GM18517 (cell line): ENCODE measurements at regions not wholly inside any gene's neighbourhood (a gene's known extent, or its start where the extent isn't known, plus 50 kb on each side); places are given as distances from the start of the nearest gene placed in this dataset.

Experiments used
- ATAC-seq: cut with Tn5 transposase; IDR thresholded peaks from one replicate; pipeline ENCODE4 v1.9.1; 2021; ENCODE audit warnings: mild to moderate bottlenecking, moderate library complexity; ENCODE audit not compliant: unreplicated experiment

DNA sequence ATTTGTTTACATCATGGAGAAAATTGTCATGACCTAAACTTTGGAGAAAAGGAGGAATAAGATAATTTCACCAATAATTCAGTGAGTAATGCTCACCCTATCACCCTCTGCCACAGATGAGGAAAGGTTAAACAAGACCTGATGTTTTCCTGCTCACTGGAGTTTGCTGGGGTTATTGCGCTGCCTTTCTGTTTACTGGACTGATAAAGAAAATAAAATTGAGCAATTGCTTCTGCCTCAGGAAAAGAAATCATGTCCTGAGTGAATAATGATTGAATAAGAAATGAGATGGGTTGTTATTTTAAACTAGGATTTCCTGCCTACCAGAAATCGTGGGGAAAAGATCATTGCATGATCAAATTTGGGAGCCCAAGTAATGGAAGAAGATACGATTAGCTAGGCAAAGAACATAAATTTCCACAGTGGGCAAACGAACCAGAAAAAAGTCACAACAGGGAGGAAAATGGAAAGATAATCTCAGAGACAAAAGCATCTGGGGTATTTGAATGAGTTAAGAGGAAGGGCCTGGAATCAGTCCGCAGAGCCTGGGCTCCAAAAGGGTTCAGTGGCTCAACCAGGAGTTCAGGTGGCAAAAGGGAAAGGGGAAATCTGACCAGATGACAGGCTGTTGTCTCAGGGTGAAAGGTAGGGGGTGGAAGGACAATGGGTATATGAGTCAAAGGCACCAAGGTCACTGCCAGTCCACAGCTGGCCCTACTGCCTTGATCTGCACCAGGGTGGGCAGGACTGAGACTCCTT lies 146.8 kb downstream of the FAM43A start:
- no peak for ATAC-seq

DNA sequence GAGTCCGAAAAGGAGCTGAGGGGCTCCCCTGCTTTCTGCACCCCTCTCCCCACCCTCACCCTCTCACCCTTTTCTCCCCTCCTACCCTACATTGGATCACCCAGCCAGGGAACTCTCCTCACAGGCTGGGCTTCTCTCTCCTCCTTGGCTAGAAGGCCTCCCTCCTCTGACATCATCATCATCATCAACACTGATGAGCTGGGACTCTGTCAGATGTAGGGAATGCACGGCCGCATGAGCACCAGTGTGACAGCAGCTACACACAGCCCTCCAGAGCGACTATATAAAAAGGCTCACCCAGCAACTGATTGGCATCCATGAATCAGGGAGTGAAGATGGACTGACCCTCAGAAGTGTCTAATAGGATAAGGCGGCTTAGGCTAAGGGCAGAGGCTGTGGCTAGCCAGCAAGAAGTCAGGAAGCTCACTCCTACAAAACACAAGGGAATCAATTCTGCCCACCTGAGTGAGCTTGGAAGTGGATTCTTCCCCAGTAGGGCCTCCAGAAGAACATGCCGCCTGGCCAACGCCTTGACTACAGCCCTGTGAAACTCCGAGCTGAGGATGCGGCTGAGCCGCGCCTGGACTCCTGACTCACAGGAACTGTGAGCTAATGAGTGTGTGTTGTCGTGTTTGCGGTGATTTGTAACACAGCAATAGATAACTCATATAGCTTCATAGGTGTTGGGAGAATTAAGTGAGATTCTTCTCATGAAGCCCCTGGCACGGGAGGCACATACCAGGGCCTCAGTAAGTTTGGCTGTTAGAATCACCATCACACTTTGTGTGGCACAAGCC lies 147.6 kb downstream of the FAM43A start:
- no peak for ATAC-seq

DNA sequence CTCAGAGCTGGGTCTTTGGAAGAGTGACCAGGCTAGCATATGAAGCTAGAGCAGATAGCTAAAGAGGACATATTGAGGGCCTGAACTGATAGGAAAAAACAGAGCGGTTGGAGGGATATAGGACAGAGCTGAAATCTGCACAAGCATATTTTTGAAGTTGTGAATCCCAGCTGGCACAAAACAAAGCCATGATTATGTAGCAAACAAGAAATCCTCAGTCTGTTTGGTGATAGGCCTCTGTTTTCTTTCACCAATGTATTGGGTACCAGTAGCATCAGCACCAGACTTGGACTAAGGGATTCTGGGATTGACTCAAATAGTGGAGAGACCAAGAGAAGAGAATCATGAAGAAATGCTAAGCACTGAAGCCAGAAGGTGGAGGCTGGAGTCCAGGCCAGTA lies 151.0 kb downstream of the FAM43A start:
- ATAC-seq = no peak

DNA sequence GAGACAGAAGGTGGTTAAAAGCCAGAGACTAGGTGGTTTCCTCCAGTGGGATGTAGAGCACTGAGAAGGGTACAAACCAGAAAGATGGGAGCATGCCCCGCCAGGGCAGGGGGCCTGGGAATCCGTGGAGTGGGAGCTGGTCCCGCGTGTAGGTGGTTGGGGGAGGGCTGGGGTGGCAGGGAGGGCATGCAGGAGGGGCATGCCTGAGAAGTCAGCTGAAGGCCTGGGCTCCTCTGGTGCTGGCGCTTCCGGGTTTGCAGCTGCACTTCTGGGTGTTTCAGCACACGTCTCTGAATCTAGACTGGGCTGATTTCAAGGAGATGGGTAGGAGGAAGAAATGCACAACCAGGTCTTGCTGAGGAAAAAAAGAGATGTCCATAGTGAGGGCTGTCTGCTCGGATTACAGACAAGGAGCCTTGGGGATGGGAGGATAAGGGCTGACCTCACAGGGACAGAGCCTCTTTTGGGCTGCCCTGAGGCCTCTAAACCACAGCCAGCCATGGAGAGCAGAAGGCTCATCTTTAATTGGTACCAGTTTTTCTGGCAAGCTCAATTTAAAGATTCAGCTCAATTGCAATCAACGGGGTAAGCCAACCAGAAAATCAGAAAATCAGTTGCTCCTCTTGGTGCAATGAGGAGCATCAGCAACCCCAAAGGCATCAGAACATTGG lies 151.9 kb downstream of the FAM43A start:
- ATAC-seq = no peak

DNA sequence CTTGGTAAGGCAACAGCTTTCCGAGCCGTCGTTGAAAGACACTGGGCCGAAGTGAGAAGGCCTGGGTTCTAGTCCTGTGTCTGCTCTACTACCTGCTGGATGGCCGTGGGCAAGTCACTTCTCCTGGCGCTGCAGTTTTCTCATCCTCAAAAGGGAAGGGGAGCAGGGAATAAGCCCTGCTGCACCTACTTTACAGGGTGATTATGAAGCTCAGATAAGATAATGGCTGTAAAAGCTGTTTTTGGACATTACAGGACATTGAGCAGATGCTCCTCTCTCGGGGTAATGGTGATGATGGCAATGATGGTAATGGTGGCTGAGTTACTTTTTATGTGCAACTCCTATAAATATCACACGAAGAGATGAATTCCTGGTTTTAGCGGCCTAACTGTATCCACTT lies 152.6 kb downstream of the FAM43A start:
- no peak for ATAC-seq

DNA sequence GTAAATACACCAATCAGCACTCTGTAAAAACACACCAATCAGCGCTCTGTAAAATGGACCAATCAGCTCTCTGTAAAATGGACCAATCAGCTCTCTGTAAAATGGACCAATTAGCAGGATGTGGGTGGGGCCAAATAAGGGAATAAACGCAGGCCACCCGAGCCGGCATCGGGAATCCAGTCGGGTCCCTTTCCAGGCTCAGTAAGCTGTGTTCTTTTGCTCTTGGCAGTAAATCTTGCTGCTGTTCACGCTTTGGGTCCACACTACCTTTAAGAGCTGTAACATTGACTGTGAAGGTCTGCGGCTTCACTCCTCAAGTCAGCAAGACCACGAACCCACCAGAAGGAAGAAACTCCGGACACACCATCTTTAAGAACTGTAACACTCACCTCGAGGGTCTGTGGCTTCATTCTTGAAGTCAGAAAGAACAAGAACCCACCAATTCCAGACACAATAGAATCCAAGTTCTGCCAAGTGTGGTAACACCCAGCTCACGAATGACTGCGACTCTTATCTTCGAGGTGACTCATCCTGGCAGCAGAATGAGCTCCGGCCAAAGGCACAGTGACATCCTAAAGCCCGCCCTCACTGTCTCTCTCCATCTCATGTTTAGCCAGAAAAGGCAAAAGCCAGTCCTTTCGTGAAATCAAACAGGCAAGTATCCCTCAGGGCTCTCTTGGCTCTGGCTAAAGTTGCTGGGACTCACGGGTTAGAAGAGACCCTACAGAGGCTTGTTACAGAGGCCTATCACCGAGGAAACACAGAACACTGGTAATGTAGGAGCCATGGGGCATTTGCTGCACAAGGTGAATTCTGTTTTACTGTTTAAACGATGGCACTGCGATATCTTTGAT lies 155.2 kb downstream of the FAM43A start:
- ATAC-seq = no peak

DNA sequence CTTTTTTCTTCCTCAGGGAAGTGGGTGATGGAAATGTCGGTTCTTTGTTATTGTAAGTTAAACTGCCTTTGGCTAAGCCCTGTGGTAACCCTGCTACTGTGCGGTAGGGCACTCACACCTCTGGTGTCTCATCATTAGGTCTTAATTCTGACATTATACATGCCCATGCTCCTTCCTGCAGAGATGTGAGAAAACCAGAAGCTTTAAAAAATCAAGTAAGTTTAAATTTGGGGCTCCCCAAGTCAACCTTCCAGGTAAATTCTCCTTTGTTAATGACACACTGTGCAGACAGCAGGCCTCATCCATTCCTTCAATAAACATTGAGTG lies 155.8 kb downstream of the FAM43A start:
- no peak for ATAC-seq

DNA sequence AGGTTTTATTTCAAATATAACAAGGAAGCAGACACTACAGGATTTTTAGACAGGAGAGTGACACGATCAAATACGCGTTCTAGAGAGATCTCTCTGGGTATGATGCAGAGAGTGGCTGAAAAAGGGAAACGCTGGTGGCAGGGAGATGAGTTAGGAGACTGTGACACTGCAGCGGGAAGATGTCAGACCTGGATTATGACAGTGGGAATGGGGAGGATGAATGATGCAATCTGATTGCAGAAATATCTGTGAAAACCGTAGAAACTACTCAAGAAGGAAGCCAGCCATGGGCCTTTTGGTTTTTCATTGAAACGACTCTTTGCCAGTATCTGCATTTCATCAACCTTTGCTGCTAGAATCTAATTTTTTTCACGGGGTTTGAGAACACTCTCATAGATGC lies 157.9 kb downstream of the FAM43A start:
- ATAC-seq = no peak

DNA sequence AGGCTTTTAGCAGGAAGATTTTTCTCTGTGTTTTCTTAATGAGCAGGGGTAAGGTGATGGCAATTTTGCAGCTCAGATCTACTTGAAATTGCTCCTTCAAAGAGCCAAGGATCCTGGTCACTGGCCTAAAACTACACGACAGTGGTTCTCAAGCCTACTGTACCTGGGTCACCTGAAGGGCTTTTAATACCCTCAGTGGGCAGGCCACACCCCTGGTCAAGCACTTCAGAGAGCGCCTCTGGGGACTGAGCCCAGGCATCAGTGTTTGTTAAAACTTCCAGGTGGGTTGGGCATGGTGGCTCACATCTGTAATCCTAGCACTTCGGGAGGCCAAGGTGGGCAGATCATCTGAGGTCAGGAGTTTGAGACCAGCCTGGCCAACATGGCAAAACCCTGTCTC lies 158.4 kb downstream of the FAM43A start:
- no peak for ATAC-seq

DNA sequence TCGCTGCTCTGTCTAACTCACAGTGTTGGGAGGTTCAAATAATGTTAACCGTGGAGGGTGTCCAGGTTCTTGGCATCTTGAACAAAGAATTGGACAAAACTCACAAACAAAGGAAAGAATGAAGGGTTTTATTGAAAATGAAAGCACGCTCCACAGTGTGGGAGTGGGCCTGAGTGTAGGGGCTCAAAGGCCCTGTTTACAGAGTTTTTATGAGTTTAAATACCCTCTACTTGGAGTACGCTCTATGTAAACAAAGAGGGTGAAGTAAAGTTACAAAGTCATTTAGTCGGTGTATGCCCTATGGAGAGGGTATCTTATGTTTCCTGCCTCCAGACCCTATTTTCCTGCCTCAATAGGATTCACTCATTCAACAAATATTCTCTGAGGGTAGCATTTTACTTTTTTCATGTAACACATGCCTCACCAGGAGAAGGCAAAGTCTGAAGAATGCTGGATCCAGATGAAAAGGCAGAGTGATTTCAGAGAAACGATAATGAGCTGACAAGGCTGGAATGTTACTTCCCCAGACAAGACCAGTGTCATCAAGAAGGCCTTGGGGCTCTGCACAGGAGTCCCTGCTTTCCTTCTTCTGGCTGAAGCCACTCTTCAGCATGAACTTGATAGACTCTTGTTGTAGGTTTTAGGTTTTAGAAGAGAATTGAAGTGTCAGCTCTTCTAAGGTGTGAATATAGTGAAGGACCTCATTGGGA lies 163.6 kb downstream of the FAM43A start:
- ATAC-seq = no peak

DNA sequence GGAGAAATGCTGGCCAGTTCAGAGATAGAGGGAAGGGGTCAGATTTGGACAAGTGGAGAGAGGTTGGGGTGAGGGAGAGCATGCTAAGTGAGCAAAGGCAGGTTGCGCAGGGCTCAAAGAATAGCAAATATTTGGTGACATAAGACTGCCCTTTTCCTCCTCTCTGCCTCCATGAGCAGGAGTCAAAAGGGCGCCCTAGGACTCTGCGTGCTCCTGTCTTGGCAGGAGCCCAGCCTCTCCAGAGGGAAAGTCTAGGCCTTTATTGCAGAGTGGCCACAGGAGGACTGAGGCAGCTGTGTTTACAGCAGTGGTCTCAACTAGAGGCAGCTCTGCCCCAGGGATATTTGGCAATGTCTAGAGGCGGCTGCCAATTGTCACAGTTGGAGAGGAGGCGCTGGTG lies 165.6 kb downstream of the FAM43A start:
- ATAC-seq = no peak

DNA sequence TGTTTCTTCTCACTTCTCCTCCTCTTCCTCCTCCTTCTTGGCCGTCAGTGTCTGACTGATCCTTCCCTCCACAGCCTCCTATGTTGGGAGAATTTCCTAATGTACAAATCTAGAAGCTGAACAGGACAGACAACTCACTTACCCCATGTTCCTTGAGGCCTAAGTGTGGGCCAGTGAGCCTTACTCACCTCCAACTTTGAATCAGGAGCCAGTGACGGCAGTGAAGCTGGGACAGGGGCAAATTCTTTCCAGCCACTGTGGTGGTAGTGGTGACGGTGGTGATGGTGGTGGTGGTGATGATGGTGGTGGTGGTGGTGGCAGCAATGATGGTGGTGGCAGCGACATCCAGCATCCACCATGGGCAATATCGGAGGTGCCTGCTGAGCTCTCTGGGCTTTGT lies 166.3 kb downstream of the FAM43A start:
- no peak for ATAC-seq

DNA sequence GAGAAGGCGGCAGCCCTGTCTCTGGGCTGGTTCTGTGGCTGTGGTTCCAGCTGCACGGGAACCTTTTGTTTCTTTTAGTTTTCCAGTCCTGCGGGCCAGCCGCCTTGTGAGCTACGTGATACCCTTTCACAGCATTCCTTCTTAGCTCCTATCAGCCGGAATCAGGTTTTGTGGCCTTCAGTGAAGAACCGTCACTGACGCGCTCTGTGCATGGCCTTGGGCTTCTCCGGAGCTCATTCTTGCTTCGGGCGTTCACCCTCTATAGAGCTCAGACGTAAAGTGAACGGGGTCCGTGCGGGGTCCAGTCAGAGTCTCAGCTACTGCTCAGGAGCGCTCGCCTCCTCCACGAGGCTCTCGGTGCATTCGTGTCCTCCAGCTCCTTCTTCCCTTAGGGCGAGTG lies 166.7 kb downstream of the FAM43A start:
- ATAC-seq = no peak

DNA sequence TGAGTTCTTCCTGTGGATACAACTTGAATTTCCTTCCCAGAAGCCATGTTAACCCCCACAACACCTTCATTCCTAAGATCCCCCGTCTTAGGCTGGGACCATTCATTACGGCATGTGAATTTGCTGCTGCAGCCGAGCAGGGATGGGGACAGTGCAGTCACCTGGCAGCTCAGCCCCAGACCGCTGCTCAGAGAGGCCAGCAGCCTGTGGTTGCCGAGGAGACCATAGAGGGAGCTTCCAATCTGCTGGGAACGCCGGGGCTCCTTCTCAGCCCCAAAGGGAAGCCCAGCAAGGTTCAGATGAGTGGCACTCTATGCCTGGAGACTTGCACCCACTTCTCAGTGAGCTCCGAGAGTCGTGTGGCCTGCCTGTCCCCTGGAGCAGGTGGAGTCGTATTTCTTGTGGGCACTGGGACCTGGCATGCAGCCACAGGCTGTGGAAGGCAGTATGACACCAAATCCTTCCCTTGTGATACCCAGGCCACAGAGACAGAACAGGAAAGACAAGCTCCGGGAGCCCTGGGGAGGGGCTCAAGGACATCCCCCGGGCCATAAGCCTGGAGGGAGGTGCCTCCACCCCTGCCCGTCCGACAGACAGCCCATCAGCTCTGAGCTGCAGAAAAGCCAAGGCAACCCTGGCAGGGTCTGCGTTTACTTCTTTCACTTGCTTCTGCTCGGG lies 167.3 kb downstream of the FAM43A start:
- no peak for ATAC-seq

DNA sequence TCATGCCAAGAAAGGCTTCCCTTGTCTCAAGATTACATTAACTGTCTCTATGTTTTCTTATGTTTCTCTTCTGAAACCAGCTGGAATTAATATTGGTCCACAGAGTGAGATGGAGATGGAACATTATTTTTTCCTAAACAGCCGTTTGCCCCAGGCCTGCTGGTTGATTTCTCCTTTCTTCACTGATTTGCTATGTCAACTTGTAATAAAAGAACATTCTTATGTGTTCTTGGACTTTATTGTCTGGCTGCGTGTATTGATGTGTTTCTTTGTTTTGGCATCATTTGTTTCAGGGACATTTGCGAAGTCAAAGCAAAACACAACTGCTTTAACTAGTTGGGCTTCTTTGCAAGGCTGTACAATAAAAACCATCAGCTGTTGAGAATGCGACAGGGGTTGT lies 168.5 kb downstream of the FAM43A start:
- ATAC-seq = no peak

DNA sequence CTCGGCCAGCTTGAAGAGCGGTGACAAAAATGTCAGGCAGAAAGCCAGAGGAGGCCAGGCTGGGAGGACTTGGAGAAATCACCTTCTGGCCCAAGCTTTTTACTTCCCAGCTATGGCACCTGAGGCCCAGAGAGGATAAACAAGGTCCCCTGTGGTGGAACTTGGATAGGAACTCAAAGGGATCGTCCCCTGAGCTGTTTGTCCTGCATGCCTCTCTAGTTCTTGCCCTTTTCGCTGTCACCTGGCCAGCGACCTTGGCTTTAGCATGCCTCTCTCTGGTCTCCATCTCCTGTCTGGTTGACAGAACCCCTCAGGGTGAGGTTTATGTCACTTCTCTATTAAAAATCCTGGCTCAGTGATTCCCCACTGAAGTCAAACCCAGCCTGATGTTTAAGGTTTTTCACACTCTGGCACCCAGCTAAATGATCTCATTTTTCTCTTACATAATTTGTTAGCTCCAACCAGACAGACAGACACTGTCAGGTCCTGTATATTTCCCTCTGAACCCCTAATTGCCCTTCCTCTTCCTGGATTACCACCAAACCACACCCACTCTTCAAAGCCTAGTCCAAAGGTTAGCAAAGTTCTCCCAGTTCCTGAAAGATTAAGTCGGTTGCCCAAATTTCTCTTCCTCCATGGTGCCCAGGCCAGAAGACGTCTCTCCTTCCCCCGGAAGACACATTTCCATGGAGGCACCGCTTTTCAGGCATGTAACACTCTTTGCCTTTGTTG lies 169.1 kb downstream of the FAM43A start:
- ATAC-seq = no peak

DNA sequence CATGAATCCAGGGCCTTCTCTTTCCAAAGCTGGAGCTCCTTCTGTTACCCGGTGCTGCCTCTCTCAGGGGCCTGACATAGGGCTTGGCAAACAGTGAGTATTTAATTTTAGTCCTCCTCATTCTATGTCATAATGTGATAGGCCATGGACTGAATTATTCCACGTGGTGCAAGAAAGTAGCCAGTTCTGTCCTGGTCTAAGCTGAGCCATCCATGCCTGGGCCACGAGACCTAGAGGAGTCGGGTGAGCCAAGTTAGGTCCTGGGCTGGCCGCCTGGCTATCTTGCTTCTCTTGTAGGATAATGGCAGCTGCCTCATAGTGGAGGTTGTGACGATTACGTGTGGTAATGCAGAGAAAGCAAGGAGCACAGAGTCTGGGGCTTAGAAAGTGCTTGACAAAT lies 170.6 kb downstream of the FAM43A start:
- no peak for ATAC-seq

DNA sequence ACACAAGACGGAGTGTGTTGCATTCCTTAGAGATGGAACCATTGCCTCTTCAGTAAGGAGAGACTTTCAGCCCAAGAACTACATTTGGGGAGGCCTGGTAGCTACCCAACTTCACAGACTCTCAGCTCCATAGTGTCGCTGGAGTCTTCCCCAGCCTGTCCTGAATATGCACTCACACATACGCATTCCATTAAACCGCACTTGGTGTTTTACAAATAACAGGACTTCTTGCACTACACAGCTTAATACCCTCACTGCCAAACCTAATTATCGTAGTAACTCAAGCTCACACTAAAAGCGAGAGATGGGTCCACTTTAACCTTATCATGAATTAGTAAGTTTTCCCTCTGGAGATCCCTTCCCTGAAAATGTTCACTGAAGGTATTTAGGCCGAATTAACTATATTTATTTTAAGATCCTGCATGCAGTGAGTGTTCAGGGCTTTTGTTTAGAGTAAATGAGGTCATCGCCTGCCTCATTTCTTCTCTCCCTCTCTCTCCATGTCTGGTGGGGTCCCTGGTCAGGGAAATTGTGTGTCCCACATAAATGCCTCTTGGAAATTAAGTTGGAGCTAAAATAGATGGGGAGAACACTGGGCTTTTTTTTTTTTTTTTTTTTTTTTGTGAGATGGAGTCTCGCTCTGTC lies 171.9 kb downstream of the FAM43A start:
- ATAC-seq = no peak

DNA sequence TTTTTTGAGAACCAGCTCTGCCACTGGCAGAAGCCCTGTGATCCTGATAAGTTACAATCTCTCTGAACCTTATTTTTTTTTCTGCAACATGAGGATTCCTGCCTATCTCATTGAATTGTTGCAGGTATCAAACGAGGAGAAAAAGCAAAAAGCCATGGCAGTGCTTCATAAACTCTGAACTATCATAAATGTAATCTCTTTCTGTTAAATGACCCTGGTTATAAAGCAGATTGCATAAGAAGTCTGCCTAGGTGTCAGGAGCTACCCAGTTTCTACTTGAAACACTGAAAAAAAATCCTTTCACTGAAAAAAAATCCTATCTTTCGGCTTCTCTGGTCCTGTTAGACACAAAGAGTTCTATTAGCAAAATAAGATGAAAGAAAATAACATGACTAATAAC lies 172.7 kb downstream of the FAM43A start:
- ATAC-seq = no peak
